Stimulated activated CD8-positive, alpha-beta memory T cell treated with anti-CD3 and anti-CD28 coated beads, Interleukin-12 subunit alpha, Interleukin-12 subunit beta, amount 100 ng/mL, for 4 hours (primary cell): ENCODE measurements at regions not wholly inside any gene's neighbourhood (a gene's known extent, or its start where the extent isn't known, plus 50 kb on each side); places are given as distances from the start of the nearest gene placed in this dataset.

Experiments
- DNase-seq: peaks from one replicate; pipeline ENCODE4 v3.0.0-alpha.2; 2020; ENCODE audit warnings: low read depth

DNA sequence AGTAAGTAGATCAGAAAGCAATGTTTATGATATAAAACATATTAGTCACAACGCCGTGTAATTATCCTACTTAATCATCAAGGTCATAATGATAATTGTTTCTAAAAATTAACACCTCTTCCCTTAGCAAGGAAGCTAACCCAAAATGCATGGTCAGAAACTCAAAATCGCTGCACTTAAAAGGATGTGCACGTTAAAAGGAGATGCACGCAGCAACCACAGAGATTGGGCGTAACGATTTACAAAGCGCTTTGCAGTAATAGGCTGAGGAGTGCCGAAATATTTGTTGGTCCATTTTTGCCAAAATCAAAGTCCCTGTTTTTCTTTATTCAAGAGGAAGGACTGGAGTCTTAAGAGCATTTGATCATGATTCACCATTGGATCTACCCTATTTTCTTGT is 1077.2 kb downstream of the VRK1 start:
- no peak for DNase-seq

DNA sequence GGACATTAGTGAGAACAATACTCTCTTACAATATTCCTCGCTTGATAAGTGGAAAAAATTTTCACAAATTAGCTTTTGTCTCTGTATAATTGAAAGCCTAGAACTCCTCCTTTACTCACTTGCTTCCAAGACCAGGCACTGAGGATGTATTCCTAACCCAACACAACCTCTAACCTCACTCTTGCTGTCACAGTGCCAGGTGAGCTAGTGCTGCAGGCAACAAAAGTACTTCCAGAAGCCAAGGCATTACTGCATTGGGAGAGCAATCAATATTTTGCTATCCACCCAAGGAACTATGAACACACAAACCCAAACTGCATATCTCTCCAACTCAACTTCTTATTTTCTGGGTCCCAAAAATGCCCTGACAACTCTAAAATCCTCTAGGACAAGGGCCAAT is 1081.0 kb downstream of the VRK1 start:
- DNase-seq = no peak

DNA sequence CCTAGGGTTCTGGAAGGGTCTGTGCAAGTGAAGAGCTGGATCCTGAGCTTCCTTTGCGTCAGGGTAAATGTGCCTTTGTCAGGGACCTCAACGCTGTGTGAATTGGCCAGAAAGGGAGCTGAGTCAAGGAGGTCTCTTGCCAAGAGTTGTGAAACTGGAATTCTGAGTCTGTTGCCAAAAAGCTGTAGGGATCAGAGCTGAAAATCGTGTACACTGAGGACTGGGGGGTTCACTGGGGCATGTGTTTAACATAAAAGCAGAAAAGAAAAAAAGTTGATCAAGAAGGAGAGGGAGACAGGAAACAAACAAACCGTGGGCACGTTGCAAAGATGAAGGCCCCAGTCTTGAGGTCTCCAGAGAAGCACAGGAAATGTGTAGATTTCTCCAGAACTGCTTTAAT is 1081.5 kb downstream of the VRK1 start:
- no peak for DNase-seq

DNA sequence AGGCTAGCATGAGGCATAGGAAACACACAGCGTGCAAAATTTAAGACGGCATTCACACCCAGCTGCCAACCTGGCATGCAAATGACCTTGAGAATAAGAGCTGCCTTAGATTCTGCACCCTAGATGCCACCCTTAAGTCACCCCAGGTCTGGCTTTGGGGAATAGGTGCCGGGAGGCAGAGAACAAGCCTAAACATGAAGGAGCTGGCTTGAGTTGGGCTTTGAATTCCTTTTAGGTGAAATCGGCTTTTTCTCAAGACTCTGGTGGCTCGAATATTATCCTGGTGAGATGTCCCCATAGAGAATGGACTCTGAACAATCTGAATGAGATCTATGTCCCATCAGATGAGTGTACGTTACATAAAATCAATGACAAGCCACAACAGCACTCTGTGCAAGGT is 1090.5 kb downstream of the VRK1 start:
- no peak for DNase-seq

DNA sequence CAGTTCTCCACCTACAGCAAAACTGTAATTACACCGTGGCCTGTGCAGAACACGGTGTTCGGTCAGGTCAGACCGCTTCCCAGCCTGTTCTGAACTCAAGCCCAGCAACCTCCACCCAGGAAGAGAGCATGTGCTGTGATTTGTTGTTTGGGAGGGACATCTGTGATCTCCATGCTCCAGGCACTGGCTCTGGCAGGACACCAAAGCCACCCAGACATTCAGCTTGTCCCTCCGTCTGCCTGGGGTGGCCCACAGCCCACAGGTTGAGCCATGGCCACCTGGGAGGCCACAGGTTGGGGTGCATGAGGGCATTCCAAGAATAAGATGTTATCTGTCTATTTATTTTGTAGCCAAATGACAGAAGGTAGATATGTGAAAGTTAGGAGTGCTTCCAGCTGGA is 1091.1 kb downstream of the VRK1 start:
- no peak for DNase-seq

DNA sequence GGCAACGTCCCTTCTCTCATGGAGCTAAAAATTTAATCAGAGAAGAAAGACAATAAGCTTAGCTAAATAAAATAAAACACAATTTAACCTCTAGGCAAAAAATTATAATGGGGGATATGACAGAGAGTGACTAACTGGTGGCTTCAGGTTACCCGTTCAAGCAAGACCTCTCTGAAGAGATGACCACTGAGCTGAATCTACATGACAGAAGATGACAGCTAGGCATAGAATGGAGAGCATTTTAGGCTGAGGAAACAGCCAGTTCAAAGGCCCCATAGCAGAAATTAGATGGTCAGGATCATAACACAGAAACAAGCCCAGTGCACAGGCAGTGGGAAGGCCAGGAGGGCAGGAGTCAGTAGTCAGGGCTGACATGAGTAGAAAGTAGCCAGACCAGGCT is 1094.3 kb downstream of the VRK1 start:
- DNase-seq = no peak

DNA sequence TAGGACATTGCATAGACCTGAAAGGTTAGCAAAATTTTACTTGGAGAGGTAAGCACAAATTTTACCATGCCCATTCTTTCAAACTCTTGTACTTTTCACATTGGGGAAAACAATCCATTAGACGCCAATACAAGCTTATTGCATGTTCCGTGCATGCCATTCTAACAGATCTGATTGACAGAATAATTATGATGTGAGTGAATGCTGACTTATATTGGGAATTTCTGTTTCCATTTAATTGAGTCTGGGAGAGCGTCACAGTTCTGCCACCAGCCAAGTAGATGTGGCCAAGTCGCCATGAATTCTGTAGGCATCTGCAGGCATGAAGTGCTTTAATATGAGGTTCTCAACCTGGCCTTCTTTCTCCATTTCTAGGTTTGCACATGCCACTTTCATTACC is 1097.4 kb downstream of the VRK1 start:
- DNase-seq = no peak

DNA sequence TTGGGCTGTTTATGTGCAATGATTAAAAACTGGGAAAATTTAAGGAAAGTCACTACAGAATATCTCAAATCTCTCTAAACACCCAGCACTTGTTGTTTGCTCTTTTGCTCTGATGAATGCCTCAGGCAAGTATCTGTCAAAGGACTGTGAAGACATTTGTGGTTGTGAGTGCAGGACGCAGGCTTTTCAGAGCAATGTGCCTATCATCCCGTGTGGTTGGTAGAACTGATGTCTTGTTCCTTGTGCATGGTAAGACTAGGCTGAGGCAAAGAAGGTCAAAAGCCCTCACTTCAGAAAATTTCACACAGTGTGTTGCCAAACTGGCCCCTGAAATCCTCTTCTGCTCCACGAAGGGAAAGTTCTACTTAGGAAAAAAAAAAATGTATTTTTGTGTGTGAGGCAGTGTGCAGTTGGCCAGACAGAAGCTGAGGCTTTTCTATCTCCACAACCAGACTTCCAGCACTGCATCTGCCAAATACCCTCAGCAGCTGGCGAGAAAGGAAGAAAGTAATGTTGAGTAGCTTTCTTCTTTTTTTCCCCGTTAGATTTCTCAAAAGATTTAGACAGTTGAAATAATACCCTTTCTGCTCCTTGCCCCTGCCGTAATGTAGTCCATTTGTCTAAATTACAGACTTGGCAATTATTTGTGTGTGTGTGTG is 1103.1 kb downstream of the VRK1 start:
- no peak for DNase-seq

DNA sequence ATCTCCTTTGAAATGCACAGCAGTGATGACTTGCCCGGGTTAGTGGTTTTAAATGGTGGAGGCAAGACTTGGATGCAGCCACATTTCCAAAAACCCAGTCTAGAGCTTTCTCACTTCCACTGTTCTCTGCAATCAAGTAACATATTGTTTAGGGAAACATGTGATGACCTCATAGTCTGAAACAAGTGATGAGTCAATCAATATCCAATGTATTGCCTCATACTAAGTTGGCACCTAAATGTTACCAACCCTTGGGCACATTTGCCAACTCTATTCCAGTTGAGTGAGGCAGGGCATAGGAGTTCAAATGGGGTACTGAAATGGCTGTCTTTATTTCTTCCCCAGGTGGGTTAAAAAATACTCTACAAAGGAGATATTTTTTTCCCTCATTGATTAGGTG is 1105.4 kb downstream of the VRK1 start:
- DNase-seq = no peak

DNA sequence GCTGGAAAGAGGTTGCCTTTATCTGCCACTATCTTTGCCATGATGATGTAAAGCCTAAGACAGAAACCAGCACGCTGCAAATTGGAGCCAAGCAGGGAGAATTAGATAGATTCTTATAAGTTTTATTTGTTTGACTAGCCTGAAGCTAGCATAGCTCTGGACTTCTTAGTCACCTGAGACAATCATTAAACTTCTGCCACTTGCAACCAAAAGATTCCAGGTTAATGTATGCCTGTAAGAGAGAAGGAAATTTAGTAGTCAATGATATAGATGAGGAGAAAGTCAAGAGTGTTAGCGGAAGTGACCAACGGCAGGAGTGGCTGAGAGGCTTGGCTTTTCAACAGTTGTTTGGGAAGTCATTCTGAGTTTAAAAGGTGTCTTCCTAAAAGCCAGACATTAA is 1106.6 kb downstream of the VRK1 start:
- no peak for DNase-seq

DNA sequence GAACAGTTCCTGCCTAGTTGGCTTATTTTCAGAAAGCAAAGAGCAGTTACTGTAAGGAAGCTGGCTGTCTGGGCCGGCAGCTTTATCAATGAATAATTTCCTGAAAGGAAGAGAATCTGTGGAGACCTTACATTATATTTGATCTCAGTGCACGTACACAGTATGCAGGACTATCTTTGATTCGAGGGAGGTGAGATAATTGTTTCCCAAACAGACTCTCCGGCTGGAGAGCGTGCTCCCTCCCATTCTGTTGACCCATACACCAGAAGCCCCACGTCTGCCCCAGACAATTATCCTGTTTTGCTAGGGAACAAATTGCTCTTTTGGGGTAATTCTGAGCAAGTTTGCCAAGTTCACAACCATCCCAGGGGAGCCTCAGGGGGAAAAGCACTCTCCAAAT is 1115.0 kb downstream of the VRK1 start:
- no peak for DNase-seq

DNA sequence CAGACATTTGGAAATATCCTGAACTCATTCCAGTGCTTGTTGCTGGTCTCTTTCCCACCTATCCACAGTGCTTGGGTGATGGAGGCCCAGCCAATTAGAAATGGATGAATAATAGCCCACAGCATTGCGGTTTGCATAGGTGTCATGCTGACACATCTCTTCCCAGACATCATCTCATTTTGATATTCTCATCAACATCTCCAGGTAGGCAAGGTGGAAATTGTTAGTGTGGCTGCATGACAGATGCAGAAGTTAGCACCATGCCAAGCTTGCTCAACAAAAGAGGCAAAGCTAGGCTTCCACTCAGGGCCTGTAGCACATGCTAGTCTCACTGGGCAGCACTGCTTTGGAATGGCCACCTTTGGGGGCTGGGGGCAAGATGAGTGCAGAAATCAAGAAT is 1118.9 kb downstream of the VRK1 start:
- no peak for DNase-seq

DNA sequence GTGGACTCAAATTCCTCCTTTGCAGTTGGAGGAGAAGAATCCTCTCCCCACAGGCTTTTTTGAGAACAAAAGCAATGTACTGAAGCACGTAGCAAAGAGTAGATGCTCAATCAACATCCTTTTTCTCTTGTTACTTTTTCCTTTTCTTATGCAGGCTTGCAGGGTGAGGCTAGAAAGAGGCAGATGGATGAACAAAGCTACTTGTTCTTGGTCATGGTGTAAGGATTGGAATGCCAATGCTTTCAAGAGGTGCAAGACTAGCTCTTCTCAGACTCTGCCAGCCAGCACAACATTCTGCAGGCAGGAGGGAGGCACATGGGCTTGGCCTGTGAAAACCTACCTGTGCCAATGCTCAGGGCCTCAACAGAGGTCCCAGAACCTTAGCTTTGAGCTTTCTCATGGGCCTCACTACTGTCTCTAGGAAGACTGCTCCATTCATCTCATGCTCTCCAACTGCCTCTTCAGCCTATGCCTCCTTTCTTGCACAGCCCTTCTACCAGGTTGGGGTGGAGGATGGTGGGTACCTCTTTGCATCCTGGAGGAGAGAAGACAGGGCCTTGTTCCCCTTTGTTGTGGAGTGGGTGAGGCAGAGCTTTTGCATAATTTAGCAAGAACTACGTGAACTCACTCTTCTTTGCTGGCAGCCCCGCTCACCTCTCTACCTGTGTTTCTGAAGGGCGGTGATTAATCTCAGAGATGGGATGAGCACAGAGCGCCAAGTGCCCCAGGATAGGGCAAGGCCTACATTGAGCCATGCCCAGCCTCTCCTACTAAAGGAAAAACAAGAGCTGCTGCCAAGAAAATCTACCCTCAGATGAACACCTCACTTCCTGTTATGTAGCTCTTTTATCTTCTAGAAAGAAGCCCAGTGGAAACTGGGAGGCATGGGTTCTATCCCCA is 1119.7 kb downstream of the VRK1 start:
- DNase-seq = no peak

DNA sequence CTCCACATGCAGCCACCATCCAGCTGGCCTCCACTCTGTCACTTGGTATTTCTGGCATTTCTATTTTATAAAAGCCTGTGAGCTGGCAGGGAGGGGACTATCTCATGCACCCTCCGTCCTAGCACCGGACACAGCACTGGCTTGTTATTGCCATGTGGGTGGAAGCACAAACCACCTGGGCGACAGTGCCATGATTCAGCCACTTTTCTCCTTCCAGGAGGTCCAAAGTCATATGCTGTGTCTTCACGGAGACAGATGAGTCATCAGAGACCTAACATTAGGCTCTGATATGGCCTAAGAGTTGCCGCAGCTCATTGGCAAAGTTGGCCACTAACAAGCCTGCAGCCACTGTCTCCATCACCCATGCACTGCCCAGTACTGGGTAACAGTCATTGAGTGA is 1123.0 kb downstream of the VRK1 start:
- DNase-seq = no peak

DNA sequence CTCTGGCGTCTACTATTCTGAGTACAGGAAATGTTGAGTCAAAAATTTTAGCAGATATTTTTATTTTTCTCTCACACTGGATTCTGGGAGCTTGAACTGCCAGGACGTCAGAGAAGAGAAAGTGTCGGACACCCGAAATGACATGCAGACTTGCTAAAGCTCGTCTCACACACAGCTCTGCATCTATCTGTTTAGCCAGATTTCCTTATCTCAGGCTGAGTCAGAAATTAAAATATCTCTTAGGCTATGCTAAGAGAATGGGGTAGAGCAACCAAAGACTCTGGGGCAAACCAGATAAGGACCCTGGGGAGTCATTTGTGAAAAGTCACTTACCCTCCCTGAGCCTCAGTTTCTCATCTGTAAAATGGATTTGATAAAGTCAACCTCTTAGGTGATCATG is 1124.1 kb downstream of the VRK1 start:
- no peak for DNase-seq

DNA sequence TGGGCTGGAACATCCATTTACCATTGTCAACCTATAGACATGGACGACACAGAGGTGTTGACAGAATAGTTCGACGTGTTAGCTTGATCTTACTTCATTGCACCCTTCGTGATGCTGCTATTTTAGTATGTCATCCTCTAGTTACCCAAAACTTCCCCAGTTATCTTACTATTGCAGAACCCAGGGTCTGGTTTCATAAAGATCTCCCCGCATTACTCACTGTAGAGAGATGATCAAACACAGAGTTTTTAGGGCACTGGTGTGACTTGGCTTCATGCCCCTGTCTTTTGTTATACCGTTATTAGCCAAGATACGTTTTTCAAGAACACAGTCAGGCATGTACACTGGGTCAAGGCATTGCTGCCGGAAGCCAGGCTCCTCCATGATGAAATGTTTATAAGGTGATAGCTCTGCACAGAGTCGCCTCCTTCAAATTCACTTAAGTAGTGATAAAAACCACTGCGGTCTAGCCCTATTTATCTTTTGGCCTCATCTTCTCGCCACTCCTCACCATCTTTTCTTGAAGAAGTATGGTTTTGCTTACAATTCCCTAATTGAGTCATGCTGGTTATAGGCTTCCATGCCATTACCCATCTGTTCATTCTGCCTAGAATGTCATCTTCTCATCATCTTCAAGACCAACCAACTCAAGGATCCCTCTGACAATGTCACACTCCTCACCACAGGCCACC is 1127.9 kb downstream of the VRK1 start:
- no peak for DNase-seq

DNA sequence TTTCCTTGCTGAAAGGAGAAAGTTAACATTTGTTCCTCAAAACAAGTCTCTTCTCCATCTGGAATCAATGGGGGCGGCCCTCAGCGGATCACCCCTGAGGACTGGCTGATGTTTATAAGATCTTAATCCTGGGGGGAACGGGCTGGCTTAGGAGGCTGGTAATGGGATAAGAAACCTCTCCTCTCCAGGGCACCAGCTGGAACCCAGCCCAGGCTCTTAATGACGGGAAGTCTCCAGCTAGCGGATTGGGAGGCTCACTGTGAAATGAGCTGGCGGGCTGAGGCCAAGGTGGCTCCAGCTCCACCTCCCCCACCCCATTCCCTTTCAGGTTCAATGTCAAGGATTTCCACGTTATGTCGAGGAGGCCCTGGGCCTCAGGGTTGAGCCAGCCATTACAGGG is 1133.0 kb downstream of the VRK1 start:
- DNase-seq = no peak

DNA sequence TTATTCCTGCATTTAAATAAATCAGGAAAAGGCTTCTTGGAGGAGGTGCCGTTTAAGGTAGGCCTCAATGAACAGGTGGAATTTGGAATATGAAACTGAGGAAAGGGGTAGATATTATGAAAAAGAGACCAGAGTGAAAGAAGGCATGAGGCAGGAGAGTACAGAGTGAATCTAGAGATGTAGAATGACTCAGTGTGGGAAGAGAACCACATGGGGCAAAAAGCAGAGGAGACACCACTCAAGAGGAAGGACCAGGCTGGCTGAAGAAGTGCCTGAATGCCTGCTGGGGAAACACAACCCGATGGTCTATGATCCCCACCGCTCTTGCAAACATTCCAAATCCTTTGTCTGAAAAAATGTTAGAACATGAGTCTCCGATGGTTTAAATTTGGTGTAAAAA is 1134.1 kb downstream of the VRK1 start:
- DNase-seq = no peak

DNA sequence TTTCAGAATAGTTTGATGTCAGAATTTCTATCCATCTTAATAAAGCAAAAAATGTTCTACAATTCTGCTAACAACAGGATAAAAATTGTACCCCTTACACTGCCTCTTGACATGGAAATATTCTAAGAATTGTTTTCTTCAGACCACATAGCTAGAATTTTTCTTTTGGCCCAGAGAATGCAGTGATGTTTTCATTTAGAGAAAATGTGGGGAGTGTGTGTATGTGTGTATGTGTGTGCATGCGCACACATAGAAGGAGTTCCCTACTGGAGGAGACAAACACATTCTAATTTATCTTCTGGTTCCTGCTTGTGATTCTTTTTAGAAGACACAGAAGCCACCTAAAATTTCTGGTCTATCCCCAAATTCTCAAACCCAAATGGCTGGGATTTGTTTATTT is 1145.7 kb downstream of the VRK1 start:
- DNase-seq = no peak

DNA sequence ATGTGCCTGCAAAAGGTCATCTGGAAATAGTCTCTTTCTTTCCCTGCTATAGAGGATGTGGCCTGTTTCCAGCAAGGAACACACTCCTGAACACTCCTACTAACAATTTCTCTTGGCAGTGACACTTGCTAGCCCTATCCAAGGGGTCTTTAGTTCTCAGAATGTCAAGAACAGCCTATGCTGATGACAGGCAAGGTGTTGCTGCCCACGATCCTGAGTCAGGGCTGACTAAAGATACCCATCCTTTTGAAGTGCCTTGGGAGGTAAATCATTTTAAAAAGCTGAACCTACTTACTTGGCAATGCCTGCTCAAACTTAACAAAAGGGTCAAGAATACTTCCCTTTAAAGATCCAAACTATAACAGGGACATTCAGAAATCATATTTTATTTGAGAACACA is 1146.4 kb downstream of the VRK1 start:
- no peak for DNase-seq

DNA sequence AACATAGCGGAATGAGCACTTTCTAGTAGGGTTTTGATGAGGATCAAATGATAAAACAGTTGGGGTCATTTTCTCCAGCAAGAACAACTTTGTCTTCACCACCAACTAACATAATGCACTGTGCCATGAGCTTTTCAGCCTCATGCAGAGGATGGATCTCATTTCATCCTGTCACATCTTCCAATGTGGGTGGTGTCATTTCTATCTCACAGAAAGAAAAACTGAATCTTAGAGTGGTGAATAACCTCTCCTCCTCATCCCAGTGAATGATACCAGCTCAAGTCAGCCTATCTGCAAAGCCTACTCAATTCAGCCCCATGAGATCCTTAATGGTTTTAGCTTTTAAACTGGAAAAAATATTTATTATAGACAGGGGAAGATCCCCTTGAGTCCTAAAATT is 1147.2 kb downstream of the VRK1 start:
- DNase-seq = no peak

DNA sequence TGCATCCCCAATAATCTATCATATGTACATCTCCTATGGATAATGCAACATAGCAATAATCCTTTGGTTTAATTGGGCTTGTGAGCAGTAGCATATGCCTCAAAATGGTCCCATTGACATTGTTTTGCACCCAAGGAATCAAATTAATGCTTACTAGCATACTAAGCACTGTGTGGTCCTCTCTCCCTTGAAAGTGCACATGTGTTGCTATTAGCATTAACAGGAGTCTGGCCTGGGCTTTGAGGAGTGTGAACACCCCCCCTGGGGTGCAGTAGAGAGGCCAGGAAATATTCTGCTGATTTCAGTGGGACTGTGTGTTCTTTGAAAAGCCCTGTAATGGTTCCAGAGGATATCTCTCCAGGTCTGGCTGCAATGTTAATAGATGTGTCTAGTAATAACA is 1148.4 kb downstream of the VRK1 start:
- no peak for DNase-seq

DNA sequence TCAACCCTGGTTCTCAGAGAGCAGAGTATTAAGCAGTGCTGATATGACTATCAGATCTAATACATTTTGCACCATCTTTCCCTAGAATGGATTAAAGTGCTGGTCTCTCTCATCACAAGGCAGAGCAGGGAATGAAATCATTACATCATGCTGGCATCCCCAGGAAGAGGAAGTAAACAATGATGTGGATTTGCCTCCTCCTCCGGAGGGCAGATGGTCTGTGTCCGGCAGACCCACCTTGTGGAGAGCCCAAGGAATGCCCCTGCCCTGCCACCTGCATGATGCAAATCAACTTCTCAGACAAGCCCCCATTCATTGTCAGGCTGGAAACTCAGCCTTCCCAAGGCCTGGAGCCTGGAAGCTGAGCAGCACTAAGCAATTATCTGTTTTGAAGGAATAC is 1149.1 kb downstream of the VRK1 start:
- DNase-seq = no peak
